Keratinocyte (primary cell): ENCODE measurements at regions not wholly inside any gene's neighbourhood (a gene's known extent, or its start where the extent isn't known, plus 50 kb on each side); places are given as distances from the start of the nearest gene placed in this dataset.

Experiments
- DNase-seq: peaks from one replicate; pipeline ENCODE4 v3.0.0-alpha.2; 2011; ENCODE audit warnings: low read depth, missing footprints, low spot score
- FAIRE-seq: peaks from 2 replicates; lab custom pipeline; 2011; peaks lifted over from hg19 to GRCh38; lab: Jason Lieb, UNC
- H2AFZ ChIP-seq: 2 replicates; pipeline ENCODE4 v1.6.0; 2012; ENCODE audit warnings: low read length, control low read depth, inconsistent platforms; ENCODE audit not compliant: control insufficient read depth
- H3K27ac ChIP-seq: 2 replicates; pipeline ENCODE4 v1.5.1; 2011; ENCODE audit warnings: low read length; ENCODE audit not compliant: control insufficient read depth, insufficient read depth
- H3K27me3 ChIP-seq: 3 replicates; pipeline ENCODE4 v1.6.0; 2011; ENCODE audit warnings: low read length; ENCODE audit not compliant: control insufficient read depth, insufficient read depth; ENCODE audit errors: extremely low read depth
- H3K36me3 ChIP-seq, 2 experiments: 2 replicates in 1 of 2; 3 replicates in 1 of 2; pipeline ENCODE4 v1.5.1; 2011; ENCODE audit warnings: low read length in 2 of 2, mild to moderate bottlenecking in 1 of 2; ENCODE audit not compliant: control insufficient read depth in 2 of 2, insufficient read depth in 2 of 2; ENCODE audit errors: extremely low read depth in 1 of 2
- H3K4me1 ChIP-seq: 3 replicates; pipeline ENCODE4 v1.5.1; 2011; ENCODE audit warnings: low read length; ENCODE audit not compliant: control insufficient read depth, insufficient read depth; ENCODE audit errors: extremely low read depth
- H3K4me2 ChIP-seq: 3 replicates; pipeline ENCODE4 v1.6.0; 2011; ENCODE audit warnings: low read depth, low read length; ENCODE audit not compliant: control insufficient read depth, insufficient read depth; ENCODE audit errors: extremely low read depth
- H3K4me3 ChIP-seq, 3 experiments: fragments of 200-600 bp in 1 of 3; sonication (generic) in 1 of 3; 2 replicates in 2 of 3; 3 replicates in 1 of 3; pipeline ENCODE4 v1.5.1; 2011 to 2016; ENCODE audit warnings: low read length in 3 of 3, mild to moderate bottlenecking in 3 of 3, control low read depth in 2 of 3, inconsistent platforms in 1 of 3, low read depth in 1 of 3, mixed read lengths in 1 of 3, mixed run types in 1 of 3, moderate library complexity in 1 of 3; ENCODE audit not compliant: control insufficient read depth in 2 of 3, insufficient read depth in 2 of 3; ENCODE audit errors: extremely low read depth in 1 of 3
- H3K79me2 ChIP-seq: 2 replicates; pipeline ENCODE4 v1.6.0; 2012; ENCODE audit warnings: low read length; ENCODE audit not compliant: control insufficient read depth, insufficient read depth
- H3K9ac ChIP-seq: 3 replicates; pipeline ENCODE4 v1.6.0; 2011; ENCODE audit warnings: low read length; ENCODE audit not compliant: control insufficient read depth, insufficient read depth; ENCODE audit errors: extremely low read depth
- H3K9me1 ChIP-seq: 3 replicates; pipeline ENCODE4 v1.6.0; 2011; ENCODE audit warnings: low read length; ENCODE audit not compliant: control insufficient read depth, insufficient read depth; ENCODE audit errors: extremely low read depth
- H3K9me3 ChIP-seq: 2 replicates; pipeline ENCODE4 v1.5.1; 2012; ENCODE audit warnings: low read depth, low read length; ENCODE audit not compliant: control insufficient read depth
- H4K20me1 ChIP-seq: 3 replicates; pipeline ENCODE4 v1.6.0; 2011; ENCODE audit warnings: low read length; ENCODE audit not compliant: control insufficient read depth, insufficient read depth; ENCODE audit errors: extremely low read depth
- EZH2 ChIP-seq: IDR thresholded peaks from one replicate; pipeline ENCODE4 v1.6.1; 2012; ENCODE audit warnings: inconsistent platforms, mild to moderate bottlenecking, low read length, moderate library complexity
- dilution Hi-C: fragments of 300-500 bp; cut with MboI; formaldehyde crosslinking; loops from one replicate; pipeline ENCODE4 v1.7.0; 2020; ENCODE audit warnings: low sequenced_read_pairs; ENCODE audit not compliant: extremely low pct_ligation_motif_present
- TF ChIP-seq, protein P1 (sequence below), 3 experiments: IDR thresholded peaks in 1 of 3; conservative IDR thresholded peaks in 1 of 3; optimal IDR thresholded peaks in 1 of 3; 2 replicates in 2 of 3; 3 replicates in 1 of 3; pipeline versions ENCODE3 to v1.5.1; 2011; ENCODE audit warnings: low read length in 3 of 3, mild to moderate bottlenecking in 3 of 3, moderate library complexity in 2 of 3, control low read depth in 1 of 3, inconsistent platforms in 1 of 3; ENCODE audit not compliant: insufficient read depth in 2 of 3; ENCODE audit errors: extremely low read depth in 1 of 3

DNA sequence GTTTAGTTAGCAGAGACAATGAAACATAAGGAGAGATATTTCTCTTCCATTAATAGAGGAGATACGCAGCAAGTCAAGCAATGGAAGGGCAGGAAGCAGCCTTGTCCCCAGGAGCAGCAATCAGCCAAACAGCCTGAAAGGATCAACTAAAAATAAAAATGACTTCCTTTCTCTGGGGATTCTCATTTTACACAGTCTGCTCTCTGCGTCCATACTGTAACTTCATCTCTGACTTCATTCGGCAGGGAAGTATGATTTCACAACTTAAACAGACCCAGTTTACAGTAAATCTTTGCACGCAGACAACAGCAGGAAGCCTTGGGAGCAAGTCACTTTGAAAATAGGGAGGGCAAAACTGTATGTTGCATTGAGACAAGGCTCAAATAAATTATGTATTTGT is 826.7 kb downstream of the DIAPH3 start:
- FAIRE-seq, result no peak
- dilution Hi-C loops, result no loop called here

DNA sequence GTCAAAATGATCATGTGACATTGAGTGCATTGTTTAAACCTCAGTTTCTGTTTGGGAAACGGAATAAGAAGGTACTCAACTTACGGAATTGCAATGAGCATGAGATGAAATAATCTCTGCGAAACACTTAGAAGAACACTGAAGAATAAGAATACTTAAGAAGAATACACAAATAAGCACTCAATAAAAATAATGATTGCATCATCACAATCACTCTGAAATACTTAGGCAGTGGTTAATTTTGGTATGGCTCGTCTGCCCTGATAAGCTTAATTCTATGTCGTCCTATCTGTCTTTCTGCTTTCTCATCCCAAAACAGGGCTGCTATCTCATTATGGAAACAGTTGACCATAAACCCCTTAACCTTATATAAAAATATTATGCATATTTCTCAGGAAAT is 823.6 kb downstream of the DIAPH3 start:
- H3K4me3 ChIP-seq, result no peak overlapping the region
- no peaks in the 10 kb centered on the region for H3K9me3 ChIP-seq
- no peaks in the 10 kb centered on the region for H3K4me1 ChIP-seq
- H2AFZ ChIP-seq, result no peak overlapping the region
- TF ChIP-seq EZH2, result no peak
- TF ChIP-seq, protein P1, sequence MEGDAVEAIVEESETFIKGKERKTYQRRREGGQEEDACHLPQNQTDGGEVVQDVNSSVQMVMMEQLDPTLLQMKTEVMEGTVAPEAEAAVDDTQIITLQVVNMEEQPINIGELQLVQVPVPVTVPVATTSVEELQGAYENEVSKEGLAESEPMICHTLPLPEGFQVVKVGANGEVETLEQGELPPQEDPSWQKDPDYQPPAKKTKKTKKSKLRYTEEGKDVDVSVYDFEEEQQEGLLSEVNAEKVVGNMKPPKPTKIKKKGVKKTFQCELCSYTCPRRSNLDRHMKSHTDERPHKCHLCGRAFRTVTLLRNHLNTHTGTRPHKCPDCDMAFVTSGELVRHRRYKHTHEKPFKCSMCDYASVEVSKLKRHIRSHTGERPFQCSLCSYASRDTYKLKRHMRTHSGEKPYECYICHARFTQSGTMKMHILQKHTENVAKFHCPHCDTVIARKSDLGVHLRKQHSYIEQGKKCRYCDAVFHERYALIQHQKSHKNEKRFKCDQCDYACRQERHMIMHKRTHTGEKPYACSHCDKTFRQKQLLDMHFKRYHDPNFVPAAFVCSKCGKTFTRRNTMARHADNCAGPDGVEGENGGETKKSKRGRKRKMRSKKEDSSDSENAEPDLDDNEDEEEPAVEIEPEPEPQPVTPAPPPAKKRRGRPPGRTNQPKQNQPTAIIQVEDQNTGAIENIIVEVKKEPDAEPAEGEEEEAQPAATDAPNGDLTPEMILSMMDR (optimal IDR thresholded peaks at IDR 0.05 in 1 of 3, IDR thresholded peaks at IDR 0.05 in 1 of 3, conservative IDR thresholded peaks at IDR 0.05 in 1 of 3; ENCODE audit: extremely low read depth in 1 of 3, insufficient read depth in 2 of 3, low read length in 3 of 3), result no peak
- FAIRE-seq (no peak), DNase-seq (no peak)
- no peaks in the 10 kb centered on the region for H3K27me3 ChIP-seq
- H3K4me2 ChIP-seq, result no peak overlapping the region
- dilution Hi-C loops, result no loop called here
- no peaks in the 10 kb centered on the region for H4K20me1 ChIP-seq
- no peaks in the 10 kb centered on the region for H3K36me3 ChIP-seq
- H3K9ac ChIP-seq, result no peak overlapping the region
- no peak overlapping the region for H3K27ac ChIP-seq
- no peaks in the 10 kb centered on the region for H3K9me1 ChIP-seq
- H3K79me2 ChIP-seq, result no peaks in the 10 kb centered on the region

More for the DNA sequence above, 826.7 kb downstream of the DIAPH3 start:
- no peaks in the 10 kb centered on the region for H3K9me1 ChIP-seq
- no peak overlapping the region for H3K27ac ChIP-seq
- H2AFZ ChIP-seq, result no peak overlapping the region
- no peaks in the 10 kb centered on the region for H3K4me1 ChIP-seq
- no peaks in the 10 kb centered on the region for H3K79me2 ChIP-seq
- H3K27me3 ChIP-seq, result no peaks in the 10 kb centered on the region
- H3K9me3 ChIP-seq, result no peaks in the 10 kb centered on the region
- TF ChIP-seq, protein P1 (optimal IDR thresholded peaks at IDR 0.05 in 1 of 3, IDR thresholded peaks at IDR 0.05 in 1 of 3, conservative IDR thresholded peaks at IDR 0.05 in 1 of 3; ENCODE audit: extremely low read depth in 1 of 3, insufficient read depth in 2 of 3, low read length in 3 of 3), result no peak
- TF ChIP-seq EZH2, result no peak
- H3K4me2 ChIP-seq, result no peak overlapping the region
- H3K4me3 ChIP-seq, result no peak overlapping the region
- no peak overlapping the region for H3K9ac ChIP-seq
- no peaks in the 10 kb centered on the region for H4K20me1 ChIP-seq
- H3K36me3 ChIP-seq, result no peaks in the 10 kb centered on the region
- no peak for DNase-seq
